Left ventricle myocardium superior (tissue), 1 donor: ENCODE measurements at regions not wholly inside any gene's neighbourhood (a gene's known extent, or its start where the extent isn't known, plus 50 kb on each side); places are given as distances from the start of the nearest gene placed in this dataset.
"Not testable (repeated sequence)": the region's sequence is repeated elsewhere in the genome, so short reads cannot be mapped to it uniquely, and the experiment has no call there.

Experiments used
- ATAC-seq: fragments of 200-7000 bp; cut with Tn5 transposase; one replicate; pipeline ENCODE4 v1.9.1; 2020; ENCODE audit warnings: mild to moderate bottlenecking, moderate library complexity
- DNase-seq: peaks from one replicate; pipeline ENCODE4 v3.0.0-alpha.2; 2020
- intact Hi-C: fragments of 100-400 bp; cut with micrococcal nuclease; formaldehyde crosslinking; loops from one replicate; pipeline ENCODE4 v1.11.0; 2022
- donor health status: DM: no; HTN: yes; CAD: no; lungs with severe emphysema.

DNA sequence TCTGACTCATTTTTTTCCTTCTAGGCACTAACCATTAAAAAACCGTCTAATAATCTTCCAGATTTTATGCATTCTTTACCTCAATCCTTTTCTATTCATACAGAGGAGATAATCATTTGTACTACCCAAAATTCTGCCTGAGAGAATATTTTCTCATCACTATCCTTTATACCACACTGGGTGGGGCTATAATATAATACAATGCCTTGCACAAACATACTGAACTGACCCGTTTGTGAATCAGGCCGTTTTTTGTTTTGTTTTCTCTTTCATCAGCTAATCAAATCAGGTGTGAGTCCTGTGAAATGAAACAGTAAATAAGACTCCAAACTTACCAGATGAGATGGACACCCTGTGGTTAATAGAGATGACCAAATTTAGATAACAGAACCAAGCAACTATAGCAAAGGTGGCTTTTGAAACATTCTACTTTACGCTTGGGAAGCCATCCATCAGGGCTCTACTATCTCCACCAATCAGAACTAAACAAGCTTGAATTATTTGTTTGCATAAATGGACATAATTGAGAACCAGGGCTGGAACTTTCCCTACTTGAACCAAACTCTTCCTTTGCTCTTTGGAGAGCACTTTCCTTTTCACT lies 573.0 kb downstream of the GABRG1 start:
- DNase-seq (no peak), ATAC-seq (no peak)
- intact Hi-C loops: no loop called here

DNA sequence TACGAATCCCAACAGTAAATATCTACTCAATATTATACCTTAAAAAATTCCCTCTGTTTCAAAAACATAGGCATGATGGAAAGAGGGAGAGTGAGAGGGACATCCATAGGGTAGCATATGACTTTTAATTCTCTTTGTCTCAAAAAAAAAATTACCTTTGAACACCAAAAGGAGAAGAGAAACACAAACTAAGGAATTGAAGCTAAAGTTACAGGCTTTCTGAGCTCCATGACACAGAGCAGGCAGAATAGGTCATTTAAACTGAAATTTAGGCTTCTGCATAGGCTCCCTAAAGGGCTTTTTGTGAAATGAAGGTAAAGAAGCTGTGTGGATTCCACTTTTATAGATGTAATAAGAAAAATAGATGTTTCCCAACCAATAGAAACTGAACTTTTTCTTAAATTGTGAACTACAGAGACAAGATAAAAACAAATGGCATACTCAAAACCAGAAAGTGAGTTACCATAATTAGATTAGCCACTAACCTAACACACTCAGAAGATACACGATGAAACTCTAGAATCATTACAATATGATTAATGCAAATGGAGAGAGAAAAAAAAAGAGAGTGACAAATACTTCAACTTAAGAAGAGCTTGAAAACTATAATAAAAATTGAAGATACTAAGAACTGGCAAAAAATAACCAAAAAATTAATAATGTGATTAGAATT lies 584.6 kb downstream of the GABRG1 start:
- intact Hi-C loops: no loop called here
- ATAC-seq (no peak), DNase-seq (no peak)

DNA sequence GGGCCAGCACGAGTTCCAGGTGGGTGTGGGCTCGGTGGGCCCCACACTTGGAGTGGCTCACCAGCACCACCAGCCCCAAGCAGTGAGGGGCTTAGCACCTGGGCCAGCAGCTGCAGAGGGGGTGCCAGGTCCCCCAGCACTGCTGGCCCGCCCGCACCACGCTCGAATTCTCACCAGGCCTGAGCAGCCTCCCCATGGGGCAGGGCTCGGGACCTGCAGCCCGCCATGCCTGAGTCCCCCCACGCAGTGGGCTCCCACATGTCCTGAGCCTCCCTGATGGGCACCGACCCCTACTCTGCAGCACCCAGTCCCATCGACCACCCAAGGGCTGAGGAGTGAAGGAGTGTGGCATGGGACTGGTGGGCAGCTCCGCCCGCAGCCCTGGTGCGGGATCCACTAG lies 593.4 kb downstream of the GABRG1 start:
- intact Hi-C loops: no loop called here
- ATAC-seq (no peak), DNase-seq (no peak)

DNA sequence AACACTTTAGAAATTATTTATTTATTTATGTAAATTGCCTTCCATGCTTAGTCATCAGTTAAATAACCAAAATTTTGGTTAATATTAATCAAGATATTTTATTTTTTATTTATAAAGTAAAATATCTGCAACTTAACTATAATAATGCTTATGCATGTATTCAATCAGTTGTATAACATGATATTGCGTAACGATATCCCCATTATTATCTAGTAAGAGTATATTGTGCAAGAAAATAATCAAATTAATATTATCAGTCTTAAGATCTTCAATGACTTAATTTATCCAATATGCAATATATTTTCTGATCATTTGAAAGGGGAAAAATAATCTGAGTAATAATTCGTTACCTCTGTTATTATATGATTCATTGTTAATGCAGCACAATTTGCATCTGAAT lies 596.7 kb downstream of the GABRG1 start:
- intact Hi-C loops: no loop called here
- no peak for ATAC-seq

DNA sequence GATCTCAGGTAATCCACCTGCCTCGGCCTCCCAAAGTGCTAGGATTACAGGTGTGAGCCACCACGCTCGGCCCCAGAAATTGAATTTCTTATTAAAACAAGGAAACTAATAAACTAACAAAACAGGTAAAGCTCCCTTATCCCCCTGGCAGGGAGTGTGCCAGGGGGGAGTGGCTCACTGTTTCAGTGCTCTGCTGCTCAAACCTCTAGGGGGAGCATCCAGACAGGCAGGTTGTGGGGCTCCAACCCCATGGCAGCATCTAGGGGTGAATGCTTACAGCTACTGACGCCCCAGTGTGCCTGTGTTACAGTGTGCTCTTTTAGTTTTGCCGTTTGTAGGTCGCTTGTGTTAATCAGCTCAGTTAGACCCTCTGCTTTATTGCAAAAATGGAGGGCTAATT lies 605.0 kb downstream of the GABRG1 start:
- DNase-seq: no peak
- intact Hi-C loops: no loop called here
- no peak for ATAC-seq

More for the DNA sequence above, 596.7 kb downstream of the GABRG1 start:
- DNase-seq: no peak

DNA sequence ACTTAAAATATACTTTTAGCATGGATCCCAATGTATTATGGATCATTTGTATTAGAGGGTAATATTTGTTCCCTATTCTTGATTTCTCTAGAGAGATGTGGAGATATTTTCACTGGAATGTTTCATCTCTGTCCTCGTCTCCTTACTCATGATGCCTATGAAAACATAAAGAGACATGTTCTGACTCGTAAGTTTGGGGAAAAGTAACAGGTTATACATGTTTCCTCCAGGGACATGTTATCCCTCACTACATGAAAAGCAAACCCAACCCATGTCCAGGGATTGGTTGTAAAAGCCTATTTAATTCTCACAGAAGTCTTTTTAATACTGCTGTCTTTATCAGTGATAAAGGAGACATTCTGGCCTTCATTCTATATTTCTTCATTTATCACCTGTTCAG lies 621.4 kb downstream of the GABRG1 start:
- no peak for DNase-seq
- no peak for ATAC-seq
- intact Hi-C loops: no loop called here

DNA sequence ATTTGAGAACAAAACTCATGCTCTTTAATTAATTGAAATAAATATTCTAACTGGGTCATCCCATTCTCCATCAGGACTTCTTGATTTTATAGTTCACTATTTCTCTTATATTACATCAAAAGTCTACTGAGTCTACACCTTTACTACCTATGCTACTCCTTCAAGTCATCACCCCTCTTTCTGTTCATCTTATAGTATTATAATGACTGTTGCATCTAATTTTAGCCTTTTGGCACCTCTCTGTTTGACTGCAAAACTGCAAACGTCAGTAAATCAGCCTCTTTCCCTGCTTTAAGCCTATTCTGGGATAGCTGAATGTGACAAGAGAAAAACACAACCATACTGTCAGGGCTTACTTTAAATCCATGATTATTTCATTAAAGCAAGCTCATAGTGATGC lies 639.1 kb downstream of the GABRG1 start:
- intact Hi-C loops: no loop called here
- no peak for DNase-seq
- no peak for ATAC-seq

DNA sequence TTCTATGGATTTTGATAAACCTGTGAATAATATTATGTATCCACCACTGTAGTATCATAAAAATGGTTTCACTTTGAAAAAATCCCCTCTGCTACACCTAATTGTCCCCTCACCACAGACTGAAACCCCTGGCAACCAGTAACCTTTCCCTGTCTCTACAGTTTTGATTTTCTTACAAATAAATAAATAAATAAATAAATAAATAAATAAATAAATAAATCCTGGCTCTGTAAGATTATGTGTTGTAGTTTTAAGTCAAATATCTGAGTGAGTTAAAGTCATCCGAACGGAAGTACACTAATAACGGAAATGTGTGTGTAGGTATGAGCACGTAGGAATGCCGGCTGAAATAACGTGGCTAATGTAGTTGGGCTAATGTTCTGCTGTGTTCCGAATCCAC lies 641.5 kb downstream of the GABRG1 start:
- intact Hi-C loops: no loop called here
- DNase-seq (no peak), ATAC-seq (no peak)

DNA sequence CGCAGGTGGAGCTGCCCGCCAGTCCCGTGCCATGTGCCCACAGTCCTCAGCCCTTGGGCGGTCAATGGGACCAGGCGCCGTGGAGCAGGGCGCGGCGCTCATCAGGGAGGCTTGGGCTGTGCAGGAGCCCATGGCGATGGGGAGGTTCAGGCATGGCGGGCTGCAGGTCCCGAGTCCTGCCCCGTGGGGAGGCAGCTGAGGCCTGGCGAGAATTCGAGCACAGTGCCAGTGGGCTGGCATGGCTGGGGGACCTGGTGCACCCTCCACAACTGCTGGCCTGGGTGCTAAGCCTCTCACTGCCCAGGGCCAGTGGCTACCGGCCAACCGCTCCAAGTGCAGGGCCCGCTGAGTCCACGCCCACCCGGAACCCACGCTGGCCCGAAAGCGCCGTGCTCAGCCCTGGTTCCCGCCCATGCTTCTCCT lies 646.5 kb downstream of the GABRG1 start:
- intact Hi-C loops: no loop called here
- no peak for ATAC-seq

DNA sequence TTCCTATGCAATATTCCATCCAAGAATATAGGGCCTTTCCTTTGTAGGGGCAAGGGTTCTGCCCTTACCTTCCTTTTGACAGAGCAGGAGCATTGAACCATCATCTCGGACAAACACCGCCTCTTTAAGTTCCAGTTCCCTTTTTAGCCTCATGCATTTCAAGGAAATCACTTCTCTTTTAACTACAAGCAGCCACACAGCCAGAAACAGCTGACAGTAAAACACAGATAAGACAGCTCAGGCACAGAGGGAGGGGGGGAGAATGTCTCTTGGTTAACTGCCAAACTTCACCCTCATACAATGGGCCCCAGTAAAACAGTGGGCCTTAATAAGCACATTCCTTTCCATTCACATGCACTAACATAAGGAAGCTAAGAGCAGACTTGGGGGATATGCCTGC lies 648.3 kb downstream of the GABRG1 start:
- no peak for ATAC-seq

More for the DNA sequence above, 646.5 kb downstream of the GABRG1 start:
- no peak for DNase-seq

DNA sequence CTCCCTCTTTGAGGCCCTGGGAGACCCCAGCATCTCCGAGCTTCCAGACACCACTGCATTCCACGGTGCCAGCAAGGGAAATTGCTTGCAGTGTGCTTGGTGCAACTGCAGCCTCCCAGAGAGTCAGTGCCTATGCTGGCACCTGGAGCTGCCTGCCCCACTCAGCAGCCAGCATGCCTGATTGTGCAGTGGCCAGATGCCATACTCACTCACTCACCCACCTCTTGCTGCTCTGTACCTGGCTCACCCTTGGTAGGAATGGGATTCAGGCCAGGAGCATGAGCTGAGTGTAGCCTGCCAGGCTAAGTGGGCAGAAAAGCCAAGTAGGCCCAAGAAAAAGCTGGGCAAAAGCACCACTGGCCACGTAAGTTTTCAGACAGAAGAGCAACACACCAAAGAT lies 651.4 kb downstream of the GABRG1 start:
- intact Hi-C loops: no loop called here
- DNase-seq: no peak
- ATAC-seq: peak; percentile 86

More for the DNA sequence above, 648.3 kb downstream of the GABRG1 start:
- intact Hi-C loops: no loop called here
- no peak for DNase-seq

DNA sequence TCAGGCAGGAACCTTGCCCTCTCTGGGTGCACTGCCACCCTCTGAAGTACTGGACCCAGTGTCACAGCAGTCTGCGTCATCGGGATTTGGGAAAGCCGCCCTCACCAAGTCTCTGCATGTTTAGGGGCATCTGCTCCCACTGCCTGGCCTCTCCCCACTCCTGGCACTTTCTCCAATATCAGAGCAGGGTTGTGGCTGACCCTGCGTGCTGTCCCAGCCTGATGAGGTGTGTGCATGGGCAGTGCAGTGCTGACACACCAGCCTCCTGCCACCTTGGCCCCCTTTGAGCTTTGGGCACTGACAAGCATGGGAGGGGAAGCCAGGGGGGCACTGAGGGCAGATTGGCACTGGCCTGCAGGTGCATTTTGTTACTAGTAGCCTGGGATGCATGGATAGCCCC lies 652.5 kb downstream of the GABRG1 start:
- DNase-seq (no peak), ATAC-seq (no peak)
- intact Hi-C loops: no loop called here

DNA sequence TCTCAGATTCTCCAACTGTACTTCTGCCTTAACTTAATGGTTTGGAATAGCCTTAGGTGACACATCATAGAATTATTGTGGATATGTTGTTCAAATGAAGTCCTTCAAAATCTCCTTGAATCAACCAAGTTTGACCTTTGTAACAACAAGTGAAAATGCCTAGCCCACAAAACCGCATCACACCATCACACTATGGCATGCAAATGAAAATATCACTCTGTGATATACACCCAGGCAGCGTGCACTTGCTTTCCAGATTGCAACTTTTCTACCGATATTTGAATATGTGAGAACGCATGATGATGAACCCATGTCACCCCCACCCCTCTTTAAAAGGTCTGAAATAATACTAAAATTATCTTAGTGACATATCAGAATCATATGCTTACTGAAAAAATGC lies 656.7 kb downstream of the GABRG1 start:
- ATAC-seq: no peak

DNA sequence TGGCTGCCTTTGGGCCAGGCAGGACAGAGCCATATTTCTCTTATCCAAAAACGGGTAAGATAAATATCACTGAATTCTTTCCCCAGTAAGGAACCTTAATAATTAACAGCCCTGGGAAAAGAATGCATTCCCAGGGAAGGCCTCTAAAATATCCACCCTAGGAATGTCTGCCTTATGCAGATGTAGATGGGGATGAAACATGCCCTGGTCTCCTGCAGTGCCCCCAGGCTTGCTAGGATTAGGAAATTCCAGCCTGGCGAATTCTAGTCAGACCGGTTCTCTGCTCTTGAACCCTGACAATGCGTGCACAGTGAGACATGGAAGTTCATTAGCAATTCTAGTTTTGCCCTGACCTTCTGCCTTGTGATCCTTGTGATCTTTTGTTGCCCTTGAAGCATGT lies 663.7 kb downstream of the GABRG1 start:
- DNase-seq, intact Hi-C loops, ATAC-seq: not testable (repeated sequence)

More for the DNA sequence above, 656.7 kb downstream of the GABRG1 start:
- no peak for DNase-seq
- intact Hi-C loops: no loop called here

DNA sequence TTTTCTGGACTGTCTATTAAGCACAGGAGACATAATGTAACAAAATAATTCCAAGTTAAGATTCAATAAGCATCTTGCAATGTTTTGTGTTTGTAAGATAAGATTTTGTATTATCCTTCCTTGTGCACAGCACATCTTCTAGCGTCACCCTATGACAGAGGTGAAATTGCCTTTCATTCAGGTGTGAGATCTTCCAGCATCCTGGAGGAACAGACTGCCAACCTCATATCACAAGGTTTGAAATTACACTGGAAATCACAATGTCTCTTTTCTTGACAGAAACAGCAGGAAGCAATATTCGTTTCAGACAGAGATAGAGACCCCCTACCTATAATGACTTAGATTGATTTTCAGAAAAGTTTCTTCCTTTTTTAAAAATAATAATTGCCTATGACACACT lies 668.6 kb downstream of the GABRG1 start:
- intact Hi-C loops: no loop called here
- DNase-seq: no peak
- no peak for ATAC-seq

DNA sequence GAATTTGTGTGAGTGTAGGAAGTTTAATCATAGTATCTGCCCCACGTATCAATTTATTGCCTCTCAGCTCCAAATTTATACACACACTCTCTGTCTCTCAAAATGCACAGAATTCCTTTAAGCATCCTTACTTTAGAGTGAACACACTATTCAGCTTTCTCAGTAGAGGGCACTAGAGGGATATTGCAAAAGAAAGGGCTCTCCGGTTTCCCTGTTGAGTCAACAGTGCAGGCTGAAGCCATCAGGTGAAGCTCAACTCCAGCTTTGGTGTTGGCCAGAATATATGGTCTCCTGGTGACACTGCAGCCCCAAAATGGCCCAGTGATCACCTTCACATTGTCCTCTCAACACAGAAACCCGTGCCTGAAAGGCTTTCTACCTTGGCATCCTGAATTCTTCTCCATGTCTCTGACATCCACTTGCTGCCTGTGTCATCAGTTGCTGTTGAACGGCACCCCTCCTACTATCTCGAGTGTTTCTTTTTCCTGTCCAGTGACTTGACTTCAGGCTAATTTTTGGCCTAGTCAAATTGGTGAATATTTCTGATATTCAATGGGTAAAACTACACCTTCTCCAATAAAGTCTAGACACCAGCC lies 670.5 kb downstream of the GABRG1 start:
- intact Hi-C loops: no loop called here
- DNase-seq (no peak), ATAC-seq (peak; percentile 69)

DNA sequence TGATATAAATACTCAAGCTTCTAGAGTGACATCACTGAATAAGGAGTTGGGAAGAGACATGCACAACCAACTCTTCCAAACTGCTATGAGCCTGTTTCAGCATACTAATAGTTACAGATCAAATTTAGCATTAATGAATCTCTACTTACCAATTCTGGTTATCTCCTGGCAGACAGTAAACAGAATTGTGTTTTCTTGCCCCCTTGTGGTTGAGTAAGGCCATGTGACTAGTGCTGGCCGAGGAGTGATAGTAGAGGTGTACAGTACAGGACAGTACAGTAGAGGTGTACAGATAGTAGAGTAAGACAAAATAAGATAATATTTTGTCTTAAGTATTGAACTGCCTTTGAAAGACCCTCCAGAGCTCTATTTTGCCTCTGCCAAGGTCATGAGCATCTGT lies 681.4 kb downstream of the GABRG1 start:
- DNase-seq: no peak
- intact Hi-C loops: loop anchor here (5.0 kb wide), 2 partner anchors 320 to 515 kb away; no protein-coding TSS in a partner anchor
- peak; percentile 53 for ATAC-seq

DNA sequence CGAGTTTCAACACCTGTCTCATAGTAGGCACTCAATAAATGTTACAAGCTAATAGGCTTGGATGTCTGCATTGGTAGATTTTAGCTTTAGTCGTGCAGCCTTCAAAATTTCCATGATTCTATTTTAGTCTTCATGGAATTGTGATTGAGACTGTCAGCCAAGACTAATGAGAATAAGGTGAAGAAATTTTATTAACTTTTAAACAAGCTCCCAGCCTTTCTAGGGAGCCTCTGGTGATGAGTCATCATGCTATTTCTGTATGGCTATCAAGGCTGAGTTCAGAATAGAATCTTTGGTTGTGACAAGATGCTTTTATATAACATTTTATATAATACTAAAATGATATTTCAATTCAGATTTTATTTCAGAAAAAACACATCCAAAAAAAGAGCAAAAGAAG lies 685.8 kb downstream of the GABRG1 start:
- ATAC-seq: peak; percentile 76
- no peak for DNase-seq
- intact Hi-C loops: loop anchor here (10.0 kb wide), 1 partner anchor 673 kb away; no protein-coding TSS in a partner anchor

DNA sequence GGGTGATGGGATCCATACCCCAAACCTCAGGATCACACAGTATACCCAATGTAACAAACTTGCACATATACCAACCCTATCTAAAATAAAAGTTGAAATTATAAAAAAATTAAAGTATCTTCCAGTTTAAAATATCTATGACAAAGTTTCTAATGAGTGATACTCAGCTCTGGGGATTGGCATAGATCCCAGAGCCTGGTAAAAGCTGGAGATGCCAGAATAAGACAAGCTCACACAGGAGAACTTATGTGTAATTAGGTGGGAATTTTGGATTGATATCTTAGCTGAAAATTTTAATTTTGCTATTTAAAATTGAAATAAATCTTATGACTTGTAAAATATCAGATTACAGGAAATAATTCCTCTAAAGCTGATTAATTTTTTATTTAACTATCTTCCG lies 686.5 kb downstream of the GABRG1 start:
- ATAC-seq: no peak
- intact Hi-C loops: loop anchor here (10.0 kb wide), 1 partner anchor 673 kb away; no protein-coding TSS in a partner anchor
- DNase-seq: no peak

DNA sequence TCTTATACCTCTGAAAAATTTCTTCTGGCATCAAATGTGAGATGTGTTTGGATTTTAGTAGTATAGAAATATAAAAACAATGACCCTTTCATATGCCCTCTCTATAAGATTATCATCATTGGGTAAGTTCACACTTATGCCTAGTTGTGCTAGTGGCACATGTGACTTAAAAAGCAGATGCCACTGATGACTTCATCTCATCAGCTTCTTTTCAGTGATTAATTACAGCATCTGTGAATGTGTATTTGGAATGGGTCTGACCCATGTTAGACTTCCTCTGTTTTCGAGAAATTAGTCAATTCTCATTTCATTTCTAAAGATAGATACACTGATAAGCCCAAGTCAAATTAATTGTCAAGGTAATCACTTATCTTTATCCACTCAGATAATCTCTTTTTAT lies 698.7 kb downstream of the GABRG1 start:
- intact Hi-C loops: no loop called here
- ATAC-seq (no peak), DNase-seq (no peak)

DNA sequence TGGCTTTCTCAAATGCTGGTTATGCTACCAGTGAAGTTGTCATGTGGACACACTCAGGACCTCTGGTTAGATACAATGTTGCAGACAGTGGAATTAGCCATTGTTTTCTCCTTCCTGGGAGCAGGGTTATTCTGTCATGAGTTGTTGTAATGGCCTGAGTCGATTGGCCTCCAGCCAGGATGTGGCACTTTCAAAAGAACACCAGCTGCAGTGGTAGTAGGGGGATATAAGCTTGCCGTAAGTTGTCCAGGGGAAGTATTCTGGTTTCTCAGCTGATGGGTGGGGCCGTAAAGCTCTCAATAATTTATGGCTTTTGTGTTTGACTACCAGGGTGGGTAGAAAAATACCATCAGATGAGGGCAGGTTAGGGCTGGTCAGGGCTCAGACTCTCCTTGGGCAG lies 697.5 kb upstream of the GNPDA2 start:
- DNase-seq: no peak
- no peak for ATAC-seq

More for the DNA sequence above, 697.5 kb upstream of the GNPDA2 start:
- intact Hi-C loops: no loop called here
